DND-41 (cell line): ENCODE measurements at regions not wholly inside any gene's neighbourhood (a gene's known extent, or its start where the extent isn't known, plus 50 kb on each side); places are given as distances from the start of the nearest gene placed in this dataset.

Source experiments
- CTCF ChIP-seq: IDR thresholded peaks from 2 replicates; pipeline ENCODE4 v1.5.1; 2012; ENCODE audit warnings: borderline replicate concordance, low read length, moderate library complexity, mild to moderate bottlenecking; ENCODE audit not compliant: poor library complexity, severe bottlenecking; ENCODE audit errors: extremely low read depth
- EZH2 ChIP-seq: IDR thresholded peaks from 3 replicates; pipeline ENCODE4 v1.6.1; 2012; ENCODE audit warnings: borderline replicate concordance, low read depth, mild to moderate bottlenecking, moderate library complexity, low read length, inconsistent platforms; ENCODE audit not compliant: severe bottlenecking

DNA sequence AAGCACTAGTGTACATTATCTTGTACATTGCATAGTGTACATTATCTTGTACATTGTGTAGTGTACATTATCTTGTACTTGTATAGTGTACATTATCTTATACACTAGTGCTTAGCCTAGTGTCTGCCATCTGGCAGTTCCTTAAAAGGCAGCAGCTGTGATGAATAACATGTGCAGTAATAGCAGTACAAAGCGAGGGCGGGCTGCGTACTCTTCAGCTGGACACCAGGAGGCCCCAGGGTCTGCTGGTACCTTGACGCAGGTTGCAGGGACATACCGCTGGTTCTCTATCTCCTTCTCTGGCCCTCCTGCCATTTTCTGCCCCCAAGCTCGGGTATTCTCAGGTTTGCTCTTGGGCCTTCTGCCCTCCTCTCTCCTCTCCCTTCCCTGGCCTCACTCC lies 149.6 kb downstream of the SEC16B start:
- TF ChIP-seq CTCF = no peak
- no peak for TF ChIP-seq EZH2
